ENCODE measurements at regions not wholly inside any gene's neighbourhood (a gene's known extent, or its start where the extent isn't known, plus 50 kb on each side); places are given as distances from the start of the nearest gene placed in this dataset.
"Not testable (repeated sequence)": the region's sequence is repeated elsewhere in the genome, so short reads cannot be mapped to it uniquely, and the experiment has no call there.

DNA sequence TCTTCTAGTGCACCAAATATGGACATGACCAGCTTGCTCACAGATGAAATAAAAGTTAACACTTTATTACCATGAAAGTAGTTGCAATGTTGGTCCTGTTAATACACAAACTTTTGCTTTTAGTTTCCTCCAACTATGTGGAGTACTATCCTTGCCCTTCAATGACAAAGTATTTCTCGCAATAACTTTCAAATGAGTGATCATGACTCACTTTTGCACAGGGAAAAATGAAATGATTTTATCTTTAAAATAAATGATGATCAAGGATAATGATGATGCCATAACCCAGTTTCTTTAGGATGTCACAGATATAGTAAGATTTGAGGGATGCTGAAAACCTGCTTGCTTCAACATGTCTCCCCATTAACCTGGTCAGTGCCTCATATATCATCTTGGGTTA is 254.0 kb upstream of the KITLG start:
- no peak overlapping the region for H3K9ac ChIP-seq
- H3F3A ChIP-seq (ENCODE audit: low read depth): no peaks in the 10 kb centered on the region
- no peak overlapping the region for H3K4me3 Mint-ChIP-seq
- H3K9me3 ChIP-seq (ENCODE audit: low read depth): no peaks in the 10 kb centered on the region
- peaks cover 24% of the 10 kb centered on the region for H3K9me3 Mint-ChIP-seq
- H2AFZ ChIP-seq (replicated peaks): no peak overlapping the region
- H3K27me3 Mint-ChIP-seq (ENCODE audit: insufficient read depth, low read depth): peaks cover 4% of the 10 kb centered on the region
- H3K27ac ChIP-seq: no peak overlapping the region
- H3K79me2 ChIP-seq (ENCODE audit: low read depth): no peaks in the 10 kb centered on the region
- no peak for TF ChIP-seq EZH2phosphoT487 (IDR thresholded peaks at IDR 0.05)
- TF ChIP-seq EZH2 (IDR thresholded peaks at IDR 0.05): no peak
- TF ChIP-seq, protein P1, sequence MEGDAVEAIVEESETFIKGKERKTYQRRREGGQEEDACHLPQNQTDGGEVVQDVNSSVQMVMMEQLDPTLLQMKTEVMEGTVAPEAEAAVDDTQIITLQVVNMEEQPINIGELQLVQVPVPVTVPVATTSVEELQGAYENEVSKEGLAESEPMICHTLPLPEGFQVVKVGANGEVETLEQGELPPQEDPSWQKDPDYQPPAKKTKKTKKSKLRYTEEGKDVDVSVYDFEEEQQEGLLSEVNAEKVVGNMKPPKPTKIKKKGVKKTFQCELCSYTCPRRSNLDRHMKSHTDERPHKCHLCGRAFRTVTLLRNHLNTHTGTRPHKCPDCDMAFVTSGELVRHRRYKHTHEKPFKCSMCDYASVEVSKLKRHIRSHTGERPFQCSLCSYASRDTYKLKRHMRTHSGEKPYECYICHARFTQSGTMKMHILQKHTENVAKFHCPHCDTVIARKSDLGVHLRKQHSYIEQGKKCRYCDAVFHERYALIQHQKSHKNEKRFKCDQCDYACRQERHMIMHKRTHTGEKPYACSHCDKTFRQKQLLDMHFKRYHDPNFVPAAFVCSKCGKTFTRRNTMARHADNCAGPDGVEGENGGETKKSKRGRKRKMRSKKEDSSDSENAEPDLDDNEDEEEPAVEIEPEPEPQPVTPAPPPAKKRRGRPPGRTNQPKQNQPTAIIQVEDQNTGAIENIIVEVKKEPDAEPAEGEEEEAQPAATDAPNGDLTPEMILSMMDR (IDR thresholded peaks at IDR 0.05): no peak
- no peaks in the 10 kb centered on the region for H3K4me1 Mint-ChIP-seq
- H3K27ac Mint-ChIP-seq: no peak overlapping the region
- DNase-seq (ENCODE audit: low spot score): no peak
- H4K20me1 ChIP-seq (ENCODE audit: low read depth): no peaks in the 10 kb centered on the region
- H3K36me3 Mint-ChIP-seq: peaks cover 3% of the 10 kb centered on the region
- H3K4me1 ChIP-seq: no peaks in the 10 kb centered on the region
- H3K4me3 ChIP-seq: no peak overlapping the region
- no peaks in the 10 kb centered on the region for H3K27me3 ChIP-seq
- H3K4me2 ChIP-seq: no peak overlapping the region
- H3K36me3 ChIP-seq: no peaks in the 10 kb centered on the region

DNA sequence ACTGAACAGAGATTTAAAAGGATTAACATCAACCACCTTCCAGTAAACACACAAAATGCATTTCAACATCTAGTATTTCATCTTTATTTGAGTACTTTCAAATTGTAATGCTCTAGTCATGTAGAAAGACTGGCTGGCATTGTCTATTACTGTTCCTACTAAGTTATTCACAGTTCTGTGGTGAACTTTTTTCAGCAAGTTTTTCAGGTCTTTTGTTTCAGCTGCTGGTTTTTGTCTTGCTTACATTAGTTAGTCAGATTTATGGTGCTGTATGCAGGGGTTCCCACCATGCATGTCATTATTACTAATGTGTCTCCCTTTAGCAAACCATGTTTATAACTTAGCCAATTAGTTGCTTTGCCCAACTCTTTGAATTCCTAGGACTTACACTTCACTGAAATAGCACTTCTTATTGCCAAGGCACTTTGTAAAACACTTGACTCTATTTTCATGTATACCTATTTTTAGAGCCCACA is 253.4 kb upstream of the KITLG start:
- Histone ChIP-seq H3K4me2 (no peak overlapping the region), H4K20me1 (ENCODE audit: low read depth) (no peaks in the 10 kb centered on the region), H3K4me3 (no peak overlapping the region), H3F3A (ENCODE audit: low read depth) (no peaks in the 10 kb centered on the region), H3K4me1 (no peaks in the 10 kb centered on the region), H3K27ac (no peak overlapping the region), H3K79me2 (ENCODE audit: low read depth) (no peaks in the 10 kb centered on the region), H3K27me3 (no peaks in the 10 kb centered on the region), H3K36me3 (no peaks in the 10 kb centered on the region), H2AFZ (replicated peaks) (no peak overlapping the region), H3K9me3 (ENCODE audit: low read depth) (no peaks in the 10 kb centered on the region), H3K9ac (no peak overlapping the region)
- no peak for DNase-seq (ENCODE audit: low spot score)
- Mint-ChIP-seq H3K27me3 (ENCODE audit: insufficient read depth, low read depth) (peaks cover 2% of the 10 kb centered on the region), H3K9me3 (peaks cover 20% of the 10 kb centered on the region), H3K4me1 (no peaks in the 10 kb centered on the region), H3K36me3 (peaks cover 3% of the 10 kb centered on the region), H3K4me3 (no peak overlapping the region), H3K27ac (no peak overlapping the region)
- TF ChIP-seq EZH2phosphoT487 (IDR thresholded peaks at IDR 0.05) (no peak), EZH2 (IDR thresholded peaks at IDR 0.05) (no peak)
- TF ChIP-seq, protein P1 (IDR thresholded peaks at IDR 0.05): no peak

DNA sequence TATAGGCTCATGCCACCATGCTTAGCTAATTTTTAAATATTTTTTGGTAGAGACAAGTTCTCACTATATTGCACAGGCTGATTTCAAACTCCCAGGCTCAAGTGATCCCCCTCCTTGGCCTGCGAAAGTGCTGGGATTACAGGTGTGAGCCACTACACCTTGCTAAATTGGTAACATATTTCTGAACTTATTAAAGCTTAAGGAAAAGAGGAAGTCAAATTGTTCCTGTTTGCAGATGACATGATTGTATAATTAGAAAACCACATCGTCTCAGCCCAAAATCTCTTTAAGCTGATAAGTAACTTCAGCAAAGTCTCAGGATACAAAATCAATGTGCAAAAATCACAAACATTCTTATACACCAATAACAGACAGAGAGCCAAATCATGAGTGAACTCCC is 248.3 kb upstream of the KITLG start:
- H3K9me3 Mint-ChIP-seq; H3K4me1 ChIP-seq; H4K20me1 ChIP-seq (ENCODE audit: low read depth); H3K36me3 ChIP-seq; H3K4me2 ChIP-seq; H3K27me3 Mint-ChIP-seq (ENCODE audit: insufficient read depth, low read depth); H3K27ac ChIP-seq; DNase-seq (ENCODE audit: low spot score); H3F3A ChIP-seq (ENCODE audit: low read depth); H3K4me3 Mint-ChIP-seq; H3K4me3 ChIP-seq; H3K27me3 ChIP-seq; H3K9ac ChIP-seq; H3K27ac Mint-ChIP-seq; H3K79me2 ChIP-seq (ENCODE audit: low read depth); H3K4me1 Mint-ChIP-seq; H3K9me3 ChIP-seq (ENCODE audit: low read depth); H2AFZ ChIP-seq (replicated peaks); H3K36me3 Mint-ChIP-seq: not testable (repeated sequence)

DNA sequence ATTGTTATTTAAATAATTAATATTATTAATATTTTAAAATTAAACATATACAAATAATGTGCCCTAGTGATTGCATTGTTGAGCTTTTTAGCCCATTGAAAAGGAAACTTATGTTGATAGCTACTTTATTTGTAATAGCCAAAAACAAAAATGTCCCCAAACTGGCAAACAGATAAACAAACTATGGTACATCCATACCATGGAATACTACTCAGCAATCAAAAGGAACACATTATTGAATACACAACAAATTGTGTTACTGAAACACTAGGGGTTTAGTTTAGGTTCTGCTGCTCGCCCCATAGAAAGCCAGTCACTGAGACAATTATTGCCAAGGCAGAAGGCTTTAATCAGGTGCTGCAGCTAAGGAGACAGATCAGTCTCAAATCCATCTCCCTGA is 239.7 kb upstream of the KITLG start:
- Histone ChIP-seq H3K4me3 (no peak overlapping the region), H3K36me3 (no peaks in the 10 kb centered on the region), H3K27ac (no peak overlapping the region), H3K9me3 (ENCODE audit: low read depth) (no peaks in the 10 kb centered on the region), H2AFZ (replicated peaks) (no peak overlapping the region), H3K79me2 (ENCODE audit: low read depth) (no peaks in the 10 kb centered on the region), H3K27me3 (no peaks in the 10 kb centered on the region), H3F3A (ENCODE audit: low read depth) (no peaks in the 10 kb centered on the region), H4K20me1 (ENCODE audit: low read depth) (no peaks in the 10 kb centered on the region), H3K9ac (no peak overlapping the region), H3K4me2 (no peak overlapping the region), H3K4me1 (peaks cover 5% of the 10 kb centered on the region)
- no peak overlapping the region for H3K4me3 Mint-ChIP-seq
- H3K9me3 Mint-ChIP-seq: peaks cover 3% of the 10 kb centered on the region
- TF ChIP-seq EZH2 (IDR thresholded peaks at IDR 0.05) (no peak), EZH2phosphoT487 (IDR thresholded peaks at IDR 0.05) (no peak)
- TF ChIP-seq, protein P1 (IDR thresholded peaks at IDR 0.05): no peak
- H3K27me3 Mint-ChIP-seq (ENCODE audit: insufficient read depth, low read depth): no peaks in the 10 kb centered on the region
- H3K36me3 Mint-ChIP-seq: no peaks in the 10 kb centered on the region
- no peak overlapping the region for H3K27ac Mint-ChIP-seq
- H3K4me1 Mint-ChIP-seq: peaks cover 4% of the 10 kb centered on the region
- DNase-seq (ENCODE audit: low spot score): no peak
